ENCODE measurements at regions not wholly inside any gene's neighbourhood (a gene's known extent, or its start where the extent isn't known, plus 50 kb on each side); places are given as distances from the start of the nearest gene placed in this dataset.

DNA sequence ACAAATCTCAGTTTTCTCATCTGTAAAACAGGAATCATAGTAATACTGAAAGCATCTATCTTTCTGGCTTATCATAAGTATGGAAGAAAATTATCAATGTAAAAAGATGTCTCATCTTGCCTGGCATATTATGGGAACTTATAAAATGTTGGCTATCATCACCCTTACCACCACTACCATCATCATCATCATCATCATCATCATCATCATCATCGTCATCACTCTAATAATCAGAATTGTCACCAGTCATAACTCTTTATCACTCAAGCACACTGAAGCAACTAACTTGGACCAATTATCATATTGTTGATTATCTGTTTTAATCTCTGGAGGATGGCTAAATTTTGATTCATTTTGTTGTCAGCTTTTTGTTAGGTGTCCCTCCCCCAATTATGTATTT is 825.4 kb downstream of the SORCS3 start:
- TF ChIP-seq BRCA1 (IDR thresholded peaks at IDR 0.05; ENCODE audit: low read depth, low read length) (no peak), EP300 (IDR thresholded peaks at IDR 0.05; ENCODE audit: borderline replicate concordance in 1 of 2, low read depth in 2 of 2, low read length in 2 of 2) (no peak), RAD21 (IDR thresholded peaks at IDR 0.05 in 1 of 2, conservative IDR thresholded peaks at IDR 0.05 in 1 of 2; ENCODE audit: low read depth in 2 of 2, low read length in 2 of 2) (no peak), JUN (IDR thresholded peaks at IDR 0.05; ENCODE audit: low read depth, low read length) (no peak), POLR2A (IDR thresholded peaks at IDR 0.05; ENCODE audit: control extremely low read depth in 1 of 2, low read depth in 2 of 2, low read length in 2 of 2) (no peak)
- TF ChIP-seq, protein P1, sequence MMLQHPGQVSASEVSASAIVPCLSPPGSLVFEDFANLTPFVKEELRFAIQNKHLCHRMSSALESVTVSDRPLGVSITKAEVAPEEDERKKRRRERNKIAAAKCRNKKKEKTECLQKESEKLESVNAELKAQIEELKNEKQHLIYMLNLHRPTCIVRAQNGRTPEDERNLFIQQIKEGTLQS (IDR thresholded peaks at IDR 0.05; ENCODE audit: insufficient read depth, low read depth, low read length), result no peak
- TF ChIP-seq, protein P2, sequence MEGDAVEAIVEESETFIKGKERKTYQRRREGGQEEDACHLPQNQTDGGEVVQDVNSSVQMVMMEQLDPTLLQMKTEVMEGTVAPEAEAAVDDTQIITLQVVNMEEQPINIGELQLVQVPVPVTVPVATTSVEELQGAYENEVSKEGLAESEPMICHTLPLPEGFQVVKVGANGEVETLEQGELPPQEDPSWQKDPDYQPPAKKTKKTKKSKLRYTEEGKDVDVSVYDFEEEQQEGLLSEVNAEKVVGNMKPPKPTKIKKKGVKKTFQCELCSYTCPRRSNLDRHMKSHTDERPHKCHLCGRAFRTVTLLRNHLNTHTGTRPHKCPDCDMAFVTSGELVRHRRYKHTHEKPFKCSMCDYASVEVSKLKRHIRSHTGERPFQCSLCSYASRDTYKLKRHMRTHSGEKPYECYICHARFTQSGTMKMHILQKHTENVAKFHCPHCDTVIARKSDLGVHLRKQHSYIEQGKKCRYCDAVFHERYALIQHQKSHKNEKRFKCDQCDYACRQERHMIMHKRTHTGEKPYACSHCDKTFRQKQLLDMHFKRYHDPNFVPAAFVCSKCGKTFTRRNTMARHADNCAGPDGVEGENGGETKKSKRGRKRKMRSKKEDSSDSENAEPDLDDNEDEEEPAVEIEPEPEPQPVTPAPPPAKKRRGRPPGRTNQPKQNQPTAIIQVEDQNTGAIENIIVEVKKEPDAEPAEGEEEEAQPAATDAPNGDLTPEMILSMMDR (IDR thresholded peaks at IDR 0.05; ENCODE audit: control extremely low read depth in 1 of 3, insufficient read depth in 1 of 3, low read depth in 1 of 3, low read length in 3 of 3), result no peak
